Stimulated activated effector memory CD8-positive, alpha-beta T cell treated with anti-CD3 and anti-CD28 coated beads, Interleukin-12 subunit alpha, Interleukin-12 subunit beta, amount 100 ng/mL, for 72 hours (primary cell): ENCODE measurements at regions not wholly inside any gene's neighbourhood (a gene's known extent, or its start where the extent isn't known, plus 50 kb on each side); places are given as distances from the start of the nearest gene placed in this dataset.

ENCODE experiments used
- ATAC-seq: fragments of 150-1000 bp; cut with Tn5 transposase; 2 replicates; pipeline ENCODE4 v1.10.0; 2021
- DNase-seq, 2 donors: peaks; one replicate each; pipeline ENCODE4 v3.0.0; 2021 to 2022; ENCODE audit warnings: low spot score in 2 of 2
- H3K27ac Mint-ChIP-seq: one replicate; pipeline ENCODE4 v1.8.0; 2022; ENCODE audit warnings: mild to moderate bottlenecking, mixed read lengths
- H3K36me3 Mint-ChIP-seq: one replicate; pipeline ENCODE4 v1.8.0; 2022; ENCODE audit warnings: mild to moderate bottlenecking, mixed read lengths
- H3K4me1 Mint-ChIP-seq: one replicate; pipeline ENCODE4 v1.8.0; 2022; ENCODE audit warnings: mixed read lengths
- H3K4me3 Mint-ChIP-seq: one replicate; pipeline ENCODE4 v1.8.0; 2022; ENCODE audit warnings: mild to moderate bottlenecking, mixed read lengths
- H3K9me3 Mint-ChIP-seq: one replicate; pipeline ENCODE4 v1.8.0; 2022; ENCODE audit warnings: mixed read lengths

GRCh38 chr7:41825927-41826480 is 123.1 kb upstream of the INHBA start:
- H3K9me3 Mint-ChIP-seq: peaks cover 3% of the 10 kb centered on the region
- H3K36me3 Mint-ChIP-seq: no peaks in the 10 kb centered on the region
- no peak overlapping the region for H3K27ac Mint-ChIP-seq
- ATAC-seq (no peak), DNase-seq (no peak)
- no peak overlapping the region for H3K4me3 Mint-ChIP-seq
- peaks cover 5% of the 10 kb centered on the region for H3K4me1 Mint-ChIP-seq

DNA sequence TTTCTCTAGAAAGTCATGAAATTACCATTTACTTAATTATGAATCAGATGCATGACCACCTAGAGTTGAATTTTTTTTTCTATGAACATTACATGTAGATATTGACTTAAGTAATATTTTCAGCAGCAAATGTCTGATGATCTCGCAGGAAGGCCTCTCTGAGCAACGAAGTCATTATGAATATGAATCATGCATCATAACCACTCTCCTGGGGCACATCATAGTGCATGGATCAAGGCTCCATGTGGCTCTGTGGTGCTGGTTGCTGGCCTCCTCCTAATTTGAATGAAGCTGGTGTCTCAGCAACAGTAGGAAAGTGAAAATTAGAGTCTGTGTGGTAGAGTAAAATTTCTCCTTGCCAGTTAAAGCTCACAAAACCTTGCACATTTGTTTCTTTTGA is 121.4 kb upstream of the INHBA start:
- DNase-seq: no peak
- Mint-ChIP-seq H3K4me1 (peaks cover 5% of the 10 kb centered on the region), H3K9me3 (peaks cover 9% of the 10 kb centered on the region), H3K4me3 (no peak overlapping the region), H3K36me3 (no peaks in the 10 kb centered on the region), H3K27ac (no peak overlapping the region)
- ATAC-seq: peak; percentile 79

DNA sequence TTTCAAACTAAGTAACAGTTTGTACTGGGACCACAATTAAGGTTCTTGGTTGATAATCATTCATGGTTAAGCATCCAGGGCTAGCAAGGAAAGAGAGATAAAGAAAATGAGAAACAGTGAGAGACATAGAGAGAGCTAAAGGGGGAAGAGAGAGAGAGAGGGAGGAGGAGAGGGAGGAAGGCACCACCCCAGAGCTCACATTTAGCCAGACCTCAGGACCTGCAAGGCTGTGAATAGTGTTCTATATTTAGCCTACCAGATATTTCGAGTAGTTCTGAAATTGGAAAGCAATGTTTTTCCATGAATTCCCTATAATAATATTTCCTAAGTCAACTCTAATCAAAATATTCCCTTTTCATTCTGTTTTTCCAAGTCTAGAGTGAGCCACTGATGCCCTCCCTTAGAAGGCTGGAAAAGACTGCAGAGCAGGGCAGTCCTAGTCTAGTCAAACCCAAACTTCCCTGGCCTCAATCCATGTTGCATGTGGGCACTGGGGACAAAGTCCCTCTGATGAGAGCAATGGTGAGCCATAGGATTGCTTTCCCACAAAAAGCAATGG is 119.4 kb upstream of the INHBA start:
- peaks cover 10% of the 10 kb centered on the region for H3K9me3 Mint-ChIP-seq
- H3K4me1 Mint-ChIP-seq: peaks cover 6% of the 10 kb centered on the region
- no peak overlapping the region for H3K4me3 Mint-ChIP-seq
- H3K27ac Mint-ChIP-seq: no peak overlapping the region
- ATAC-seq: no peak
- no peaks in the 10 kb centered on the region for H3K36me3 Mint-ChIP-seq
- no peak for DNase-seq

GRCh38 chr7:41821521-41822213 is 118.8 kb upstream of the INHBA start:
- H3K27ac Mint-ChIP-seq: no peak overlapping the region
- peaks cover 10% of the 10 kb centered on the region for H3K9me3 Mint-ChIP-seq
- no peak for DNase-seq
- H3K4me3 Mint-ChIP-seq: no peak overlapping the region
- no peak for ATAC-seq
- no peaks in the 10 kb centered on the region for H3K36me3 Mint-ChIP-seq
- peaks cover 13% of the 10 kb centered on the region for H3K4me1 Mint-ChIP-seq

GRCh38 chr7:41820111-41820671 is 117.3 kb upstream of the INHBA start:
- Mint-ChIP-seq H3K36me3 (no peaks in the 10 kb centered on the region), H3K27ac (no peak overlapping the region), H3K4me3 (no peak overlapping the region), H3K9me3 (peaks cover 10% of the 10 kb centered on the region), H3K4me1 (peaks cover 28% of the 10 kb centered on the region)
- no peak for DNase-seq
- no peak for ATAC-seq

DNA sequence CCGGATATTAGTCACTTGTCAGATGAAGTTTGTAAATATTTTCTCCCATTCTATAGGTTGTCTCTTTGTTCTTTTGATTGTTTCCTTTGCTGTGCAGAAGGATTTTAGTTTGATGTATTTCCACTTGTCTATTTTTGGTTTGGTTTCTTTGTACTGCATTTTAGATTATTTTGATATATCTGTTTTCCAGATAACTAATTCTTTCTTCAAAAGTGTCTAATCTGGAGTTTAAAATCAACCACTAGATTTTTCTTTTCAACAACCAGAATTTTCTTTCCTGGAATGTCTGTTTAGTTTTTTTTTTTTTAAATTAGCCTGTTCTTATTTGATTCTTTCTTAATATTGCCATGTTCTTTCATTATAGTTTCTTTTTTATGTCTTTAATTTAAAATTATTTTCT is 116.8 kb upstream of the INHBA start:
- DNase-seq (no peak), ATAC-seq (no peak)
- no peak overlapping the region for H3K4me3 Mint-ChIP-seq
- H3K27ac Mint-ChIP-seq: no peak overlapping the region
- H3K4me1 Mint-ChIP-seq: peaks cover 33% of the 10 kb centered on the region
- peaks cover 10% of the 10 kb centered on the region for H3K9me3 Mint-ChIP-seq
- no peaks in the 10 kb centered on the region for H3K36me3 Mint-ChIP-seq

- DNase-seq: no peak
- Mint-ChIP-seq H3K4me3 (no peak overlapping the region), H3K9me3 (peaks cover 10% of the 10 kb centered on the region), H3K36me3 (no peaks in the 10 kb centered on the region), H3K4me1 (peaks cover 37% of the 10 kb centered on the region), H3K27ac (no peak overlapping the region)
- no peak for ATAC-seq
Observed at GRCh38 chr7:41818765-41819398, 116.0 kb upstream of the INHBA start.

DNA sequence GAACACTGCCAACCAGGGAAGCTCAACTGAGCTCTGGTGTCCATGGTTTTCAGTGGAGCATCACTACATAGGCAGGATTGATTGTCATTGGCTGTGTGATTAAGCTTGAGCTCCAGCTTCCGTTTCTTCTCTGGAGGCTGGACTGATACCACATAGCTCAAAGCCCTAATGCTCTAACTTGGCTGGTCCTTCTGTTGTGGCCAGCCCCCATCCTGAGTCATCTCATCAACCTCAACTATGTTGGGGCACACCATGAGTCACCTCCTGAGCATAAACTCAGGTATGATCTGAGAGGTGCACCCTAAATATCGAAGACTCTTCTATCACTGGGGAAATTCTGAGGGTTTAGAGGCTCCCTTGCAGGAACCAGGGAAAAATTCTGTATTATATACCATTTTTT is 114.5 kb upstream of the INHBA start:
- Mint-ChIP-seq H3K4me3 (no peak overlapping the region), H3K27ac (no peak overlapping the region), H3K36me3 (no peaks in the 10 kb centered on the region), H3K4me1 (peaks cover 37% of the 10 kb centered on the region), H3K9me3 (peaks cover 10% of the 10 kb centered on the region)
- peak; percentile 96 for ATAC-seq
- DNase-seq: no peak

DNA sequence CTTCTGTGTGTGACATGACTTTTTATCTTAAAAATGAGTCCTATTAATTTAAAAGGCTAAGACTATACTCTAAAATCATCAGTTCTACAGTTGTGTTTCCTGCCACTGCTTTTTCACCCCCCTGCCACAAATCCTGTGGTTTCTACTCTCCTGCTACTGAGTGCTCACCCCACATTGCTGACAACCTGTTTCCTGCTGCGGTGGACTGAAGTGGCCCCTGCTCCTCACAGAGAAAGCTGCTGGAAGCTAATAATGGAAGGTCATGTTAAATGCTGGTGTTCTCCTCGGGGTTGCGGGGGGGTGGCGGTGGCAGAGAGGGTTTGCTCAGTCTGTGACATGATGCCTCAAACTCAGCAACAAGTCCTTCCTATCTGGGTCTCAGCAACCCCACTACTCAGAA is 113.2 kb upstream of the INHBA start:
- Mint-ChIP-seq H3K36me3 (no peaks in the 10 kb centered on the region), H3K4me1 (peaks cover 32% of the 10 kb centered on the region), H3K9me3 (peaks cover 8% of the 10 kb centered on the region), H3K27ac (no peak overlapping the region), H3K4me3 (peak overlapping the region; percentile 23)
- DNase-seq (no peak), ATAC-seq (peak; percentile 59)

GRCh38 chr7:41814888-41815287 is 112.0 kb upstream of the INHBA start:
- Mint-ChIP-seq H3K27ac (peak overlapping the region; percentile 29), H3K4me1 (peaks cover 32% of the 10 kb centered on the region), H3K4me3 (no peak overlapping the region), H3K9me3 (peaks cover 7% of the 10 kb centered on the region), H3K36me3 (no peaks in the 10 kb centered on the region)
- DNase-seq (no peak), ATAC-seq (no peak)

DNA sequence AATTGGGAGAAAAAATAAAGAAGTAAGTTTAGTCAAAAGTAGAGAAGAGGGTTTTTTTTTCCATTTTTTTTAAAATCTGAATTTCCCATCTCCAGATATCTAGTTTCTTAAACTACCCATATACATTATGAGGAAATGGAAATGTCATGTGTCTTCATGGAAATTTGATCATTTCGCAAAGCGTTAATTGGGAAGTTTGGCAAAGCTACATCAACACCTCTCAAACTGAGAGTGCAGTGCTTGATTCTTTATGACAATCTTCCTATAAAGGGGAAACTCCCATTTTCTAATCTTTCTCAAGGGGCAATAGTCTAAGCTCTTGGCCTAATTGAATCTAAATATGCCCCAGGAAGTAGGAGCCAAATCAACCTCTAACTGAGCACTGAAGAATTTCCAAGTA is 110.4 kb upstream of the INHBA start:
- ATAC-seq (no peak), DNase-seq (no peak)
- peaks cover 32% of the 10 kb centered on the region for H3K4me1 Mint-ChIP-seq
- H3K36me3 Mint-ChIP-seq: no peaks in the 10 kb centered on the region
- peak overlapping the region; percentile 40 for H3K27ac Mint-ChIP-seq
- H3K4me3 Mint-ChIP-seq: no peak overlapping the region
- no peaks in the 10 kb centered on the region for H3K9me3 Mint-ChIP-seq

DNA sequence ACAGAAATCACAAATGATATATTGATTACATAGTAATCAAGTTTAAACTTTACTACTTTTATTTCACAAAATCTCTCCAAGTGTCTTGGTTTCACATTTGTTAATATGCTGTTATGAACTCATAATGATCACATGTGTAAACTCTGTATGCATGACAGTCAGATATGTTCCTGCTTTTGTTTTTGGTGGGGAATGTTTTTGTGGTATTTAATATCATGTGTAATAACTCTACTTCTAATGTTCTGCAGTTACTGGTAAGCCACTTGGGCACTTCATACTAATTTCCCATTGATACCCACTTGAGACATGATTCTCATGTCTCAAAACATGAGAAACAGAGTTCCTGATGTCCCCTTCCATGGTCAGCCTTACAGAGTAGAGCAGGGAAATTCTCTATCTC is 109.1 kb upstream of the INHBA start:
- H3K36me3 Mint-ChIP-seq: no peaks in the 10 kb centered on the region
- ATAC-seq (no peak), DNase-seq (no peak)
- no peak overlapping the region for H3K4me3 Mint-ChIP-seq
- H3K9me3 Mint-ChIP-seq: no peaks in the 10 kb centered on the region
- H3K4me1 Mint-ChIP-seq: peaks cover 26% of the 10 kb centered on the region
- no peak overlapping the region for H3K27ac Mint-ChIP-seq

DNA sequence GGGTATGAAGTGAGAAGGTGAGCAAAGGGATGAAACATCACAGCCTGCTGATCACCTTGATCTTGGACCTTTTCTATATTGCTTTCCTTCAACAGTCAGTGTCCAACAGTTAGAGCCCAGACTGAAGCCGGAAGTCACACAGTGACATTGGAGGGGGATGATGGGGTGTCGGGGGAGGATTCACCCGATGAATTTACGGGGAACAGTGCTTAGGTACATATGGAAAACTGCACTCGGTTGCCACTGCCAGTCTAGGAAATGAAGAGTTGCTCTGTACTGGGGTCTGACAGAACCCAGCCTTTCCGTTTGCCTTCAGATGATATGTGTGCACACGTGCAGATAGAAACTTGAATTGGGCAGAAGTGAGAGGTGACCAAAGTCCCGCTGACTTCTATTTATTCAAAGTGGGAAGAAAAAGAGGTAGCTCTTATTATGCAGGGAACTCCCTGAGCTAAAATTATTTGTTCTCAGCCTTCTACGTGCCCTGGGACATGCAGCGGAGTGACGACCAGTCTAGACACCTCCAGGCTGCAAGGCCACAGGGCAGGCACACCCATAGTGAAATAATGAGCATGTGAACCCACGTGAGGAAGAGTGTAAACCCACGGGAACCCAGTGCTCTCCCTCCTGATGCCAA is 107.2 kb upstream of the INHBA start:
- Mint-ChIP-seq H3K36me3 (no peaks in the 10 kb centered on the region), H3K27ac (no peak overlapping the region), H3K9me3 (peaks cover 4% of the 10 kb centered on the region), H3K4me1 (peaks cover 8% of the 10 kb centered on the region), H3K4me3 (no peak overlapping the region)
- ATAC-seq (no peak), DNase-seq (no peak)

GRCh38 chr7:41809529-41809939 is 106.6 kb upstream of the INHBA start:
- H3K4me3 Mint-ChIP-seq: no peak overlapping the region
- H3K4me1 Mint-ChIP-seq: peaks cover 2% of the 10 kb centered on the region
- DNase-seq (no peak), ATAC-seq (no peak)
- peaks cover 4% of the 10 kb centered on the region for H3K9me3 Mint-ChIP-seq
- no peak overlapping the region for H3K27ac Mint-ChIP-seq
- no peaks in the 10 kb centered on the region for H3K36me3 Mint-ChIP-seq

- DNase-seq (no peak), ATAC-seq (no peak)
- Mint-ChIP-seq H3K36me3 (no peaks in the 10 kb centered on the region), H3K27ac (no peak overlapping the region), H3K4me1 (no peaks in the 10 kb centered on the region), H3K4me3 (no peak overlapping the region), H3K9me3 (peaks cover 4% of the 10 kb centered on the region)
Observed at GRCh38 chr7:41809116-41809515, 106.2 kb upstream of the INHBA start.
